COLO668 (cell line): ENCODE measurements at regions not wholly inside any gene's neighbourhood (a gene's known extent, or its start where the extent isn't known, plus 50 kb on each side); places are given as distances from the start of the nearest gene placed in this dataset.
"Not testable (repeated sequence)": the region's sequence is repeated elsewhere in the genome, so short reads cannot be mapped to it uniquely, and the experiment has no call there.

Experiments
- DNase-seq: peaks from one replicate; lab custom pipeline; 2025; ENCODE audit not compliant: unreplicated experiment; lab: John Stamatoyannopoulos, UW

DNA sequence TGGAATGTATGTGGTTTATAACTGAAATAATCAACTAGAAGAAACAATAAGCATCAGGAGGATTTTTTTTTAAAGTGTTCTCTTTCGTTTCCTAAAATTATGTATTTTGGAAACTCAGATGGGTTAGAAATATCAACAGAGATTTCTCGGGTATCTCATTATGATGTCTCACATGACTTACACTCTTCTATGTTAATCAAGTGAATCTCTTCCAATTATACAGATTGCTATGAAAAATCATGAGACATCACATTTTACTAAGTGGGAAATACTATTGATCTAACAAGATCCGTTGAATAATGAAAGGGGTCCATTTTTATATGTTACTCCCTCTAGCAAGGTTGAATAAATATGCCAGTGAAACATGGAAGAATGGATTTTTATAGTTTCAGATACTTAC is 54.7 kb upstream of the NRIP1 start:
- no peak for DNase-seq

DNA sequence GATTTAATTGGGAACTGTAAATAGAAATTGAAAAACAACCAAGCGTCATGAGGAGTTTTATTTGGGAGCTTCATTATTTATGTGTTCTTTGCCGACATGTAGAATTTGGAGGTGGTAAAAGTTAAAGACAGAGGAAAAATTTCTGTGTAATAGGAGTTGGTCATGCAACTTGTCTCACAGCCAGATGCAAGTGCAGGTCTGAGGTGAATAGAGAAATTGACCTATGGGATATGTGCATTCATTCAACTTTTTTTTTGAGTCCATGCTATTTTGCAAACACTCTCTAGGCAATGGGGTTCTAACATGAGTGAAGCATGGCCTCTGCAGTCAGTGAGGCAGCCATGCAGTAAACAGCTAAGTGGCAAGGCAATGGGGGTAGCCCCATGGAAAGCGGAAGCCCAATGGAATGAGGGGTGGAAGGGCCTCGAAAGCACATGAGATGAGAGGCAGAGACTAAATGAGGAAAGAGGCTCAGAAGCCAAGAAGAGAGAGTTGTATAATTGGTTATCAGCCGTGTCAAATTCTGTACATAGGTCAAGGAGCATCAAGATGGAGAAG is 56.4 kb upstream of the NRIP1 start:
- DNase-seq = no peak

DNA sequence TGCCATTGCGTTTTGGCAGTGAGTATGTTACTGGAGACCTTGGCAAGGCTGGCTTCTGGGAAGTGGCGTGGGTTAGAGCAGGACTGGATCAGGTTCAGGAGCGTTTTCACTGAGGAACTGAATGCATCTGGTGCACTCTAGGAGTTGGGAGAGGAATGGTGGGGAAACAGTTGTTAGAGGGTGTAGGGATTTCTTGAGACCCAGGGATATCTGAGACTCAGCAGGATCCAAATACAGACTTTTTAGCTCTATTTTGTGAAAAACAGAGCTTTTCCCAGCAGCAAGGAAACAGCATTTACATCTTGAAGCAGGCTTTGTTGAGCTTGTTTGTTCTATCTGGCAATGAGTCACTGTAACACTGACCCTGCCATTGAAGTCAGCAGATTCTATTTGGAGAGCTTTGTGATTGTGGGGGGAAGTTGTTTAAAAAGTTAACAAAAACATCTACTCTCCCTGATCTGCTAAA is 56.9 kb upstream of the NRIP1 start:
- DNase-seq = peak; percentile 35

- peak; percentile 22 for DNase-seq
These were observed 57.4 kb upstream of the NRIP1 start for GRCh38 chr21:15122241-15122640.

DNA sequence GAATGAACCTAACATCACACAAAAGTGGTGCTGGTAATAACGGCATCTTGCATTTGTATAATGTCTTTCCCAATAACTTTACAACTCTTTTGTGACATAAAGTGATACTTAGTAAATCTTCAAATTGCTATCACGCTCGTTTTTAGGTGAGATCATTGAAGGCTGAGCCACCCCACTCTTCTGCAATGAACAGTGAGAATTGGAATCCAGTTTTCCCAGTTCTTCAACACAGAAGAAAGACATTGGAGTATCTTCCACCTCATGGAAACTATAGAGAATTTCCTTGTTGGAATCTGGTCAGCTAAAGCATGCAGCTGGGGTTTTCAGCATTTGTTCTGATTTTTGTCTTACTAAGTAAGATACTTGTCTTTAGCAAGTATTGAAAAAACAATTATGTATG is 59.9 kb upstream of the NRIP1 start:
- no peak for DNase-seq

GRCh38 chr21:15126948-15127347 is 62.1 kb upstream of the NRIP1 start:
- no peak for DNase-seq

DNA sequence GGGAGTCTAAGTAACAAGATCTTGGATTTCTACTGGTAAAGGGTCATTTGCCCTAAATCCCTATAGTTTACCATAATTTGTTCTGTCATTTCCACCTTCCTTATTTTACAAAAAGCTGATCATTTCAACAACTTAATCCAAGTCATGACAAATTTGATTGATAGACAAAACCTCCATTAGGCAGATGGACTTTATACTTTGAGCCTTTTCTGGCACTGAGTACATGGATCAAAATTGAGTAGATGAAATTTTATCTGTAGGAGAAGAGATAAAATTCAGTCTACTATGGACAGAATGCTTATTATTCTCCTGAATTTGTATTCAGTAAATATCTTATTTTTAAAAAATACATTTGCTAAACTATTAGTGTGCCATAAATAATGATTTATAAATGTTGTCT is 62.6 kb upstream of the NRIP1 start:
- DNase-seq = no peak

DNA sequence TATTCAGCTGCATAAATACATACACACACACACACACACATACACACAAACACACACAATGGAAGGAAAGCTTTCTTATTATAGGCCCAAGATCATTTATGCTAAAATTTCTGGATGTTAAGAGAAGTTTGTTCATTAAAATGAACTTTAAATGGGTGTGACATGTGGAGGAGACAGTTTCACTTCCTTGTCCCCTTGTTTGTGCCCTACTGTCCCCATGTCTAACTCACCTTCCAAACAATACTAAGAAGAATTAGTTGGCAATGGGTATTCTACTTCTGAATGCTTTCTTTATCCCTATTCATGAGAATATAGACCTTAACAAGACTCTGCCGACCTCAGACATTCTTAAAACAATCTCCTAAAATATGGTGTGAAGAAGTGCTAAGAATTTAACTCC is 63.5 kb upstream of the NRIP1 start:
- no peak for DNase-seq

GRCh38 chr21:15128714-15129113 is 63.9 kb upstream of the NRIP1 start:
- DNase-seq = not testable (repeated sequence)

DNA sequence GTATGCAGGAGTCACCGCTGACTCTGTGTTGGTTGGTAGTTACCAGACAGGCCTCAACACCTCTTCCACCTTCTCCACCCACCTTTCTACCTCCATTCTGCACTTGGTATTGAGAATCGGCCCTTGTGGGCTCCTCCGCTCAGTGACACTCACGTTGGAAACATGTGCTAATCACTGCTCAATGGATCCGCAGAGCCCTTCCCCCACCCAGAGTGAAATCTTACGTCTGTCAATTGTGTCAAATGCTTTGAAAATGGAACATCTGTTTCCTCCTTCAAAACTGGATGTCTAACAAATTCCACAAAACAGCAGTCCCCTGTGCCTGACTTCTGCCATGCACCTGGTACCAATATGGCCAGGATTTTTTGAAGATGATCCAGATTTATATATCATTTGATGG is 65.5 kb upstream of the NRIP1 start:
- DNase-seq = no peak

GRCh38 chr21:15130751-15131150 is 66.0 kb upstream of the NRIP1 start:
- no peak for DNase-seq

GRCh38 chr21:15132781-15133180 is 68.0 kb upstream of the NRIP1 start:
- no peak for DNase-seq

GRCh38 chr21:15134701-15135470 is 70.1 kb upstream of the NRIP1 start:
- DNase-seq = no peak

DNA sequence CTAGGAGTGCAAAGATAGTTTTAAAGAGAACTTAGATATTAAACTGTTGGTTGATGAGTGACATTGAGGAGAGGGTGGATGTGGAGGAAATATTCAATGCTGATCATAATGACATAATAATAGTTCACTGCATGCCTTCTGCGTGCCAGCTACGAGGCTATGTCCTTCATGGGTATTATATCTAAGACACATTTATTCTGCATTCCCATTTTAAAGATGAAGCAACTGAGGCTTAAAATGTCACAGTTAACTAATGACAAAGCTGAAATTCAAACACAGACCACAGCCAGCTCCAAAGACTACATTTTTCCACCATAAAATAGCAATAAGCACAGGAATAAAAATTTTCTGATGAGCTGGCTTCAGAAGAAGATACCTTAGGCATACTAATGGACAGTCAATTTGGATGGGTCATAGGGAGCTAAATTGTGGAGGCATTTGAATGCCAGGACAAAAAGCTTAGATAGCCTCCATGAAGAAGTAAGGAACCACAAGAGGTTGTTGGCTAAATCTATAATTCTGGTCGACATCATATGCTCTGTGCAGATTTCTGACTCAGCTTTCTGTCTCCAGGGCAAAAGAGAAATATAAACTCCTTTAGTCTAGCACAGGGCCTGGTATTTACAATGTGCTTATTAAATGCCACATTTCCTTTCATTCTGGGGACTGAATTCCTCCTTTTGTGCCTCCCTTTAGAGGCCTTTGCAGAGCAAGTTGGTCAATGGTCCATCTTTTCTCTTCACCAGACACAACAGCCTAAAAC is 71.2 kb upstream of the NRIP1 start:
- no peak for DNase-seq

GRCh38 chr21:15138490-15138889 is 73.7 kb upstream of the NRIP1 start:
- peak; percentile 84 for DNase-seq

- no peak for DNase-seq
These were observed 75.1 kb upstream of the NRIP1 start for GRCh38 chr21:15139898-15140297.

- DNase-seq = peak; percentile 80
These were observed 75.7 kb upstream of the NRIP1 start for GRCh38 chr21:15140321-15141019.

GRCh38 chr21:15141261-15141970 is 76.6 kb upstream of the NRIP1 start:
- peak; percentile 73 for DNase-seq

- no peak for DNase-seq
These were observed 79.2 kb upstream of the NRIP1 start for GRCh38 chr21:15144026-15144425.

GRCh38 chr21:15148437-15148836 is 83.6 kb upstream of the NRIP1 start:
- no peak for DNase-seq
